ENCODE measurements at regions not wholly inside any gene's neighbourhood (a gene's known extent, or its start where the extent isn't known, plus 50 kb on each side); places are given as distances from the start of the nearest gene placed in this dataset.

GRCh38 chr17:72175787-72176515 lies 55.1 kb downstream of the SOX9 start:
- no peak for TF ChIP-seq CTCF (IDR thresholded peaks at IDR 0.05; ENCODE audit: insufficient read depth, low read length, poor library complexity, severe bottlenecking)
- Histone ChIP-seq H3K36me3 (ENCODE audit: control insufficient read depth, insufficient read depth, low read length) (no peaks in the 10 kb centered on the region), H3K4me3 (ENCODE audit: low read depth, low read length) (no peak overlapping the region), H3K27me3 (ENCODE audit: control insufficient read depth, insufficient read depth, low read length) (no peaks in the 10 kb centered on the region)
- DNase-seq (ENCODE audit: low read depth), result no peak

DNA sequence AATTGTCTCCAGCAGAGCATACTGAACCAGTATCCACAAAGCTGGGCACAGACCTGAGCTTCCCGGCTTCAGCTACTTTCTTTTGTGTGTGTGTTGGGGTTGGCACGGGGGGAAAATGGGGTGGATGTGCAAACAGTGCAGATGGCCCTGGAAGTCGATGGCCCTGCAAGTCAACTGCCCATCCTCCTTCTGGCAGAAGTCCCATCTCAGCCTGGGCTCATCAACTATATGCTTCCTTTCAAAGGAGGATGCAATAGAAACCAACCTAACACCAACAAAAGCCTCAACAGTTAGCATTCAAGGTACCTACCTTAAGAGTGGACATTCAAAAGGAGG lies 55.7 kb downstream of the SOX9 start:
- H3K27me3 ChIP-seq (ENCODE audit: control insufficient read depth, insufficient read depth, low read length), result no peaks in the 10 kb centered on the region
- no peak for TF ChIP-seq CTCF (IDR thresholded peaks at IDR 0.05; ENCODE audit: insufficient read depth, low read length, poor library complexity, severe bottlenecking)
- no peak for DNase-seq (ENCODE audit: low read depth)
- H3K36me3 ChIP-seq (ENCODE audit: control insufficient read depth, insufficient read depth, low read length), result no peaks in the 10 kb centered on the region
- no peak overlapping the region for H3K4me3 ChIP-seq (ENCODE audit: low read depth, low read length)

DNA sequence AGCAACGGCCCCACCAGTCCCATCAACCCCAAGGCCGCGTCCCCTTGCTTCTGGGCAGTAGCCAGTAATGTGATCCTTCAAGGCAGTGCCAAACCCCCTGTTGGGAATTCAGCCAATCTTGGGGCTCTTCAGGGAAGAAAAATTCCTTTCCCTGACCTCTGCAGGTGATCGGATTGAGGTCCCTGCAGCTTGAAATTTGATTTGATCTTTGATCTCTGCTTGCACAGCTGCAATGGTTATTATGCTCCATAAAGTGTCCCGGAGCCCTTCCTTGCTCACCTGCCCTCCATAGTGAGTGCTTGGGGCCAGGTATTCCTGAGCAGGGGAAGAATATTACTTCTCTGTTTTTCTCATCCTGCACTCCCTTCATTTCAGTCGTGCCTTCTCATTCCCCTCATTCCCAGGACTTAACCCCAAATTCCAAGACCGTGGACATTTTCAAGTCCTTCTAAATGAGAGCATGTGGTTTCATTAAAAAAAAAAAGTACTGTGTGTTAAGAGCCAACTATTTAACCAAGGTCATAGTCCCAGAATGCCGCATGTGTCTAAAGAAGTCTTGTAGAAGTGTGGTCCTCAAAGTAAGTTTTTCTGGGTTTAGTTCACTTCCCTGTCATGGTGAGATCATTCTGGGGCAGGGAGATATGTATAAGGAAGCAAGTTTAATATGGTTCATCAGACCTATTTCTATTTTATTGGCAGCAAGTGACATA lies 56.3 kb downstream of the SOX9 start:
- H3K4me3 ChIP-seq (ENCODE audit: low read depth, low read length), result no peak overlapping the region
- DNase-seq (ENCODE audit: low read depth), result no peak

DNA sequence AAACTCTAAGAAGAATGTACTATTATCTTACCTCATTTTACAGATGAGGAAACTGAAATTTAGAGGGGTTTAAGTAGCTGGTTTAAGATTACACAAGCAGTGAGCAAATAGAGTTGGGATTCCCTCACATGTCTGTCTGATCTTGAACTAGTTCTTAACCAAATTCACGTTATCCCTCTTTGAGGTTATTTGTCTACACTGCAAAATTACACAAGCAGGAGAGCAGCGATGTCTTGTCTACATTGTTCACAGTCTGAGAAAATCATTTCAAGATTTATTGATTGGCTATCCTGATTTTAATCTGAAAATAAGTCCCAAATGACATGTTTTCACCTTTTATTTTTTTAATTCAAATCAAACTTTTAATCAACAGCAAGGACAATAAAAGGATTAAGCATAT lies 56.9 kb downstream of the SOX9 start:
- no peak for TF ChIP-seq CTCF (IDR thresholded peaks at IDR 0.05; ENCODE audit: insufficient read depth, low read length, poor library complexity, severe bottlenecking)
- no peak for DNase-seq (ENCODE audit: low read depth)
- Histone ChIP-seq H3K4me3 (ENCODE audit: low read depth, low read length) (no peak overlapping the region), H3K27me3 (ENCODE audit: control insufficient read depth, insufficient read depth, low read length) (no peaks in the 10 kb centered on the region), H3K36me3 (ENCODE audit: control insufficient read depth, insufficient read depth, low read length) (no peaks in the 10 kb centered on the region)

More for the DNA sequence above, 56.3 kb downstream of the SOX9 start:
- Histone ChIP-seq H3K27me3 (ENCODE audit: control insufficient read depth, insufficient read depth, low read length) (no peaks in the 10 kb centered on the region), H3K36me3 (ENCODE audit: control insufficient read depth, insufficient read depth, low read length) (no peaks in the 10 kb centered on the region)
- no peak for TF ChIP-seq CTCF (IDR thresholded peaks at IDR 0.05; ENCODE audit: insufficient read depth, low read length, poor library complexity, severe bottlenecking)

DNA sequence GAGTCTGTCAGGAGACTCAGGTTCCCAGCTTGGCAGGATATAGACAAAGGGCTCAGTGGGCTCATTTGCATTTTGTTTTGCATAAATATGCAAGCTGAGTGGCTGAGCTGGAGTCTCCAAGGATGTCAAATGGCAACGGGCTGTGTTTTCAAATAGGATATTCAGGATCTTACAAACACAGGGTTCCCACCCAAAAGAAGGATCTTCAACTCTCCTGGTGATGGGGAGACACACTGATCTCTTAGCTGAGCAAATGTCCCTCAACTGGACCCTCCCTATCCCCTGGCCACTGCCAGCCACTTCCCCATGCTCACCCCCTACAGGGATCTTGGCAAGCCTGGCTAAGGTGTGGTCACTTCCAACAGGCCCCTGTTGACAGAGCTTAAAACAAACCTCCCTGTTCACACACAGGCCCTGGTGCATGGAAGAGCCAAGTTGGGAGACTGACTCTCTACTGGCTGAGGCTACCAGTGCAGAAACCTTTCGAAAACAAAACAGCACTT lies 61.6 kb downstream of the SOX9 start:
- no peak for TF ChIP-seq CTCF (IDR thresholded peaks at IDR 0.05; ENCODE audit: insufficient read depth, low read length, poor library complexity, severe bottlenecking)
- no peaks in the 10 kb centered on the region for H3K27me3 ChIP-seq (ENCODE audit: control insufficient read depth, insufficient read depth, low read length)
- H3K36me3 ChIP-seq (ENCODE audit: control insufficient read depth, insufficient read depth, low read length), result no peaks in the 10 kb centered on the region
- no peak for DNase-seq (ENCODE audit: low read depth)
- no peak overlapping the region for H3K4me3 ChIP-seq (ENCODE audit: low read depth, low read length)
